Common myeloid progenitor, CD34-positive (primary cell): ENCODE measurements at regions not wholly inside any gene's neighbourhood (a gene's known extent, or its start where the extent isn't known, plus 50 kb on each side); places are given as distances from the start of the nearest gene placed in this dataset.
A peak's percentile ranks its signal among the peaks of the same experiment; 100 is the strongest.

Experiments
- CTCF ChIA-PET: fragments of 350-600 bp; sonication (Branson Sonifier 250); formaldehyde crosslinking; loops from one replicate; lab custom pipeline; 2021; ENCODE audit warnings: antibody characterized with exemption; lab: Charles Lee
- POLR2A ChIA-PET: fragments of 350-600 bp; sonication (Branson Sonifier 250); formaldehyde crosslinking; loops from one replicate; lab custom pipeline; 2021; ENCODE audit warnings: antibody characterized with exemption; lab: Charles Lee
- DNase-seq, 3 donors: peaks; one replicate each; pipeline versions ENCODE4 v3.0.0 to v3.0.0-alpha.2; 2013
- H3K27ac ChIP-seq, 2 experiments: 1 replicate in 1 of 2; 2 replicates in 1 of 2; pipeline ENCODE4 v1.7.0; 2013; ENCODE audit warnings: inconsistent platforms in 2 of 2, low read length in 2 of 2, mild to moderate bottlenecking in 2 of 2, low read depth in 1 of 2, moderate library complexity in 1 of 2; ENCODE audit not compliant: severe bottlenecking in 2 of 2, insufficient read depth in 1 of 2, poor library complexity in 1 of 2
- H3K27me3 ChIP-seq, 5 experiments: replicated peaks in 2 of 5; 1 replicate in 3 of 5; 2 replicates in 2 of 5; pipeline versions ENCODE4 v1.6.1 to v1.7.0; 2013; ENCODE audit warnings: low read length in 4 of 5, mild to moderate bottlenecking in 2 of 5, moderate library complexity in 2 of 5, inconsistent platforms in 1 of 5; ENCODE audit not compliant: insufficient read depth in 5 of 5, control insufficient read depth in 4 of 5
- H3K36me3 ChIP-seq, 4 experiments: 1 replicate in 2 of 4; 2 replicates in 2 of 4; pipeline versions ENCODE4 v1.6.1 to v1.7.0; 2013; ENCODE audit warnings: low read length in 3 of 4, control low read depth in 1 of 4, mild to moderate bottlenecking in 1 of 4; ENCODE audit not compliant: control insufficient read depth in 4 of 4, insufficient read depth in 4 of 4
- H3K4me1 ChIP-seq, 4 experiments: 1 replicate in 3 of 4; 2 replicates in 1 of 4; pipeline versions ENCODE4 v1.6.1 to v1.7.1; 2013; ENCODE audit warnings: low read length in 3 of 4, mild to moderate bottlenecking in 3 of 4, control low read depth in 1 of 4, inconsistent platforms in 1 of 4, moderate library complexity in 1 of 4; ENCODE audit not compliant: control insufficient read depth in 4 of 4, insufficient read depth in 4 of 4; ENCODE audit errors: control extremely low read depth in 1 of 4
- H3K4me3 ChIP-seq, 7 experiments: 1 replicate in 4 of 7; 2 replicates in 3 of 7; pipeline versions ENCODE4 v1.5.1 to v1.7.0; 2013; ENCODE audit warnings: mild to moderate bottlenecking in 7 of 7, low read length in 6 of 7, moderate library complexity in 6 of 7, inconsistent platforms in 2 of 7, low read depth in 2 of 7, control low read depth in 1 of 7; ENCODE audit not compliant: insufficient read depth in 4 of 7, control insufficient read depth in 1 of 7; ENCODE audit errors: extremely low read depth in 1 of 7
- H3K9me3 ChIP-seq, 5 experiments: 1 replicate in 4 of 5; 2 replicates in 1 of 5; pipeline versions ENCODE4 v1.6.1 to v1.7.1; 2013; ENCODE audit warnings: low read length in 4 of 5, mild to moderate bottlenecking in 2 of 5, inconsistent platforms in 1 of 5, low read depth in 1 of 5, moderate library complexity in 1 of 5; ENCODE audit not compliant: control insufficient read depth in 4 of 5, insufficient read depth in 2 of 5; ENCODE audit errors: control extremely low read depth in 1 of 5
- WGBS: methylation state at CpG from one replicate; pipeline ENCODE4 v1.1.5; 2013; ENCODE audit not compliant: insufficient coverage; 5-methylcytosine and 5-hydroxymethylcytosine counted together

DNA sequence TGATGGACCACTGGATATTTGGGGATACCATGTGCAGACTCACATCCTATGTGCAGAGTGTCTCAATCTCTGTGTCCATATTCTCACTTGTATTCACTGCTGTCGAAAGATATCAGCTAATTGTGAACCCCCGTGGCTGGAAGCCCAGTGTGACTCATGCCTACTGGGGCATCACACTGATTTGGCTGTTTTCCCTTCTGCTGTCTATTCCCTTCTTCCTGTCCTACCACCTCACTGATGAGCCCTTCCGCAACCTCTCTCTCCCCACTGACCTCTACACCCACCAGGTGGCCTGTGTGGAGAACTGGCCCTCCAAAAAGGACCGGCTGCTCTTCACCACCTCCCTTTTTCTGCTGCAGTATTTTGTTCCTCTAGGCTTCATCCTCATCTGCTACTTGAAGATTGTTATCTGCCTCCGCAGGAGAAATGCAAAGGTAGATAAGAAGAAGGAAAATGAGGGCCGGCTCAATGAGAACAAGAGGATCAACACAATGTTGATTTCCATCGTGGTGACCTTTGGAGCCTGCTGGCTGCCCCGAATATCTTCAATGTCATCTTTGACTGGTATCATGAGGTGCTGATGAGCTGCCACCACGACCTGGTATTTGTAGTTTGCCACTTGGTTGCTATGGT, 54.5 kb upstream of the HNRNPA0 start:
- peak in 2 of 3 donors; percentile 8 to 22 for DNase-seq
- H3K4me1 ChIP-seq, result no peaks in the 10 kb centered on the region
- peaks cover 0 to 3% (median 0%) of the 10 kb centered on the region in 4 experiments for H3K36me3 ChIP-seq
- WGBS, result 84% methylated on average over 7 of the region's 9 CpGs
- no peaks in the 10 kb centered on the region for H3K27me3 ChIP-seq
- POLR2A ChIA-PET, result interaction anchor here (1.1 kb wide), 1 partner anchor 102 kb away, joined by 3 read pairs; no protein-coding TSS in a partner anchor
- no peak overlapping the region for H3K27ac ChIP-seq
- H3K4me3 ChIP-seq, result no peak overlapping the region
- H3K9me3 ChIP-seq, result no peaks in the 10 kb centered on the region
- CTCF ChIA-PET, result interaction anchor here (0.8 to 1.4 kb wide), 3 partner anchors 17 to 210 kb away, joined by 3 to 6 read pairs (median 5); no protein-coding TSS in a partner anchor

GRCh38 chr5:137815202-137815990, 52.3 kb upstream of the MYOT start:
- peaks cover 0 to 3% (median 0%) of the 10 kb centered on the region in 4 experiments for H3K36me3 ChIP-seq
- H3K4me1 ChIP-seq, result no peaks in the 10 kb centered on the region
- DNase-seq, result no peak
- POLR2A ChIA-PET, result no interaction called here
- WGBS, result 48% methylated on average over 3 of the region's 3 CpGs
- no peaks in the 10 kb centered on the region for H3K27me3 ChIP-seq
- no peak overlapping the region for H3K4me3 ChIP-seq
- H3K9me3 ChIP-seq, result no peaks in the 10 kb centered on the region
- no peak overlapping the region for H3K27ac ChIP-seq
- CTCF ChIA-PET, result interaction anchor here (2.5 kb wide), 1 partner anchor 37 kb away, joined by 8 read pairs; no protein-coding TSS in a partner anchor
